ENCODE measurements at regions not wholly inside any gene's neighbourhood (a gene's known extent, or its start where the extent isn't known, plus 50 kb on each side); places are given as distances from the start of the nearest gene placed in this dataset.

GRCh38 chr6:125667326-125667725 lies 82.1 kb upstream of the HEY2 start (continued):
- TF ChIP-seq BACH1 (IDR thresholded peaks at IDR 0.05; ENCODE audit: low read length) = no peak

GRCh38 chr6:125668071-125668470 lies 81.4 kb upstream of the HEY2 start:
- H2BK5ac ChIP-seq (ENCODE audit: low read depth, low read length) = no peak overlapping the region
- no peaks in the 10 kb centered on the region for H3K79me1 ChIP-seq (ENCODE audit: low read depth, low read length)
- no peak overlapping the region for H2BK20ac ChIP-seq (ENCODE audit: low read length)
- H3K23ac ChIP-seq (ENCODE audit: insufficient read length) = no peak overlapping the region
- H4K5ac ChIP-seq (ENCODE audit: insufficient read length, low read depth, low read length) = no peak overlapping the region
- H3K14ac ChIP-seq (ENCODE audit: insufficient read length) = no peak overlapping the region
- H3K9me3 ChIP-seq (ENCODE audit: insufficient read depth in 2 of 2, low read depth in 1 of 2, low read length in 1 of 2) = no peaks in the 10 kb centered on the region
- H3K79me2 ChIP-seq (ENCODE audit: control insufficient read depth in 1 of 2, insufficient read depth in 2 of 2, low read length in 2 of 2) = no peaks in the 10 kb centered on the region
- H2BK12ac ChIP-seq (ENCODE audit: low read depth, low read length) = no peak overlapping the region
- H2AFZ ChIP-seq (ENCODE audit: low read length) = no peak overlapping the region
- H3K27ac ChIP-seq (ENCODE audit: low read depth, low read length) = no peak overlapping the region
- H3K36me3 ChIP-seq (ENCODE audit: control insufficient read depth in 2 of 4, insufficient read depth in 4 of 4, low read length in 3 of 4) = no peaks in the 10 kb centered on the region
- H3K4me1 ChIP-seq (replicated peaks in 1 of 4; ENCODE audit: control insufficient read depth in 3 of 4, insufficient read depth in 4 of 4, low read length in 3 of 4) = peaks cover 0 to 9% (median 7%) of the 10 kb centered on the region in 4 experiments; a peak in 5 of 7 replicates
- H4K91ac ChIP-seq (replicated peaks; ENCODE audit: insufficient read length, low read length) = no peak overlapping the region
- no peak overlapping the region for H3K4ac ChIP-seq (replicated peaks; ENCODE audit: insufficient read length, low read depth, low read length)
- H3K4me3 ChIP-seq (ENCODE audit: extremely low read depth in 1 of 4, insufficient read depth in 2 of 4, low read depth in 3 of 4, low read length in 4 of 4) = no peak overlapping the region
- no peak overlapping the region for H3K4me2 ChIP-seq (ENCODE audit: insufficient read depth in 1 of 2, low read depth in 2 of 2, low read length in 2 of 2)
- H3K9ac ChIP-seq (replicated peaks in 1 of 4; ENCODE audit: extremely low read depth in 1 of 4, low read depth in 3 of 4, low read length in 3 of 4) = no peak overlapping the region
- no peaks in the 10 kb centered on the region for H3K27me3 ChIP-seq (replicated peaks in 1 of 4; ENCODE audit: control insufficient read depth in 3 of 4, extremely low read depth in 1 of 4, insufficient read depth in 3 of 4, low read length in 3 of 4)
- H3K18ac ChIP-seq (ENCODE audit: extremely low read depth, low read length) = no peak overlapping the region
- H3K56ac ChIP-seq (replicated peaks; ENCODE audit: insufficient read length, low read depth, low read length) = no peak overlapping the region
- 90% methylated on average over 8 of the region's 8 CpGs; no CpG with 5 or more reads in 1 of the 2 experiments for WGBS, 2 experiments (ENCODE audit: extremely low coverage in 1 of 2, insufficient coverage in 1 of 2, insufficient read length in 1 of 2, insufficient replicate concordance in 2 of 2, low coverage in 1 of 2, low lambda C conversion rate in 2 of 2, missing lambda C conversion rate in 1 of 2)
- FAIRE-seq (no peak), DNase-seq (ENCODE audit: low read depth in 1 of 2, low spot score in 2 of 2) (no peak)
- no peaks in the 10 kb centered on the region for H4K20me1 ChIP-seq (replicated peaks in 1 of 2; ENCODE audit: control insufficient read depth in 1 of 2, insufficient read depth in 2 of 2, low read length in 2 of 2)
- no peak overlapping the region for H2BK120ac ChIP-seq (replicated peaks; ENCODE audit: low read depth, low read length)
- no peak overlapping the region for H2BK15ac ChIP-seq (ENCODE audit: low read length)
- H3K23me2 ChIP-seq (ENCODE audit: low read depth, low read length) = no peaks in the 10 kb centered on the region
- no peak overlapping the region for H2AK5ac ChIP-seq (ENCODE audit: low read depth, low read length)
- ChIA-PET CTCF (ENCODE audit: partially characterized antibody) (no interaction called here), POLR2A (ENCODE audit: partially characterized antibody) (no interaction called here)
- no peak overlapping the region for H4K8ac ChIP-seq (ENCODE audit: extremely low read depth, insufficient read depth, low read length)
- no peak for TF ChIP-seq SP2 (IDR thresholded peaks at IDR 0.05; ENCODE audit: low read length)
- TF ChIP-seq JUN (IDR thresholded peaks at IDR 0.05; ENCODE audit: low read depth, low read length) = no peak
- no peak for TF ChIP-seq CREB1 (IDR thresholded peaks at IDR 0.05)
- no peak for TF ChIP-seq HDAC6 (IDR thresholded peaks at IDR 0.05; ENCODE audit: low read depth, low read length)
- no peak for TF ChIP-seq NANOG (IDR thresholded peaks at IDR 0.05; ENCODE audit: insufficient read depth, low read depth, low read length, poor library complexity, severe bottlenecking)
- no peak for TF ChIP-seq EGR1 (IDR thresholded peaks at IDR 0.05; ENCODE audit: borderline replicate concordance, low read depth, low read length)
- TF ChIP-seq SIX5 (IDR thresholded peaks at IDR 0.05; ENCODE audit: low read depth, low read length) = no peak
- TF ChIP-seq CTCF (IDR thresholded peaks at IDR 0.05; ENCODE audit: control extremely low read depth in 1 of 3, insufficient read depth in 1 of 3, low read depth in 1 of 3, low read length in 3 of 3) = no peak
- TF ChIP-seq RBBP5 (IDR thresholded peaks at IDR 0.05; ENCODE audit: borderline replicate concordance, low read depth, low read length) = no peak

All from H1 (cell line).